DMS79 treated with DMSO at 0.1 percent for 48 hours (cell line): ENCODE measurements at regions not wholly inside any gene's neighbourhood (a gene's known extent, or its start where the extent isn't known, plus 50 kb on each side); places are given as distances from the start of the nearest gene placed in this dataset.

Experiments
- DNase-seq: peaks from one replicate; lab custom pipeline; 2025; lab: John Stamatoyannopoulos, UW

- no peak for DNase-seq
These were observed 128.3 kb downstream of the AACS start for GRCh38 chr12:125193376-125194152.

GRCh38 chr12:125194163-125194773 is 129.0 kb downstream of the AACS start:
- DNase-seq: no peak

DNA sequence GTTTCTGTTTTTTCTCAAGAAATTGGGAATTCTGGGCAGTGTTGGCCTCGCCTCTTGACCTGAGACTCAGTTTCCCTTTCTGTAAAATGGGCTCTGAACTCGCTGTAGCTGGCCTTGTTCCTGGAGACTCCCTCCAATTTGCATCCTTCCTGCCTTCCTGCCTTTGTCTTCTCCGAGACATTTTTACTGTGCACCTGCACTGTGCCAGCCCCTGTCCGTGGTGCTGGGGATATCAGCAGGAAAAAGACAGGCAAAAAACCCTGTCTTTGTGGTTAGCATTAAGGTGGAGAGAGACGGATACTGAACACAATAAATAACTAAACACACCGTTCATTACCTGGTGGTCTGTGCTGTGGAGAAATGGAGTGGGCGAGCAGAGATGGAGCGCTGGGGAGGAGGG is 129.8 kb downstream of the AACS start:
- no peak for DNase-seq

DNA sequence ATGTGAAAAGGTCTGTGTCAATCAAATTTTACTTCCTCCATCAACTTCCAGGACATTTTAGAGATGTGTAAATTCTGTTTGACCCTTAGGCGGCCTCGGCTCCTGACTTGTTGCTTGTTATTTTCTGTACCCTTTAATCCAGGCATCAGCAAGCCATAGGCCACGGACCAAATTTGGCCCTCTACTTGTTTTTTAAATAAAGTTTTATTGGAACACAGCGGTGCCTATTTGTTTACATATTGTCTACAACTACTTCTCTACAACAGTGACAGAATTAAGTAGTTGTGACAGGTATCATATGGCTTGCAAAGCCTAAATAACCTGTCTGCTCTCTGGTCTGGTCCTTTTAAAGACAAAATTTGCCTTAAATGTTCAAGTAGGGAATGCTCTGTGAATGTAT is 132.1 kb downstream of the AACS start:
- no peak for DNase-seq

DNA sequence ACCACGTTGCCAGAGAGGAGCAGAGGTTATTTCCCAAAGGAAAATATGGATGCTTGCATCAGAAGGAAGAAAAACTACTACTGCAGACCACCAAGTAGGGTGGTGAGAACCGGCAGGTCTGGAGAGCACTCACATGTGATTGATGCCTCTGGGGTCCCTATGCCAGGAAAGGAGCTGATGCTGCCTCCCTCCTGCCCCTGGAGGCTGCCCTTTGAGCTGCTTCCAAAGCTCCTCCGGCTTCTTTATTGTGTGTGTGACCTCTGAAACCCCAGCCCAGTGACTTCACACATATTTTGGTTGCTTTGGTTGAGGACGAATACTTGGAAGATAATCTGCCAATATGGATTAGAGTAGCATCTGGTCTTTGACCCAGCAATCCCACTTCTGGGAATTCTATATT is 133.4 kb downstream of the AACS start:
- DNase-seq: no peak

- no peak for DNase-seq
These were observed 135.9 kb downstream of the AACS start for GRCh38 chr12:125201090-125201489.

GRCh38 chr12:125201940-125202339 is 136.7 kb downstream of the AACS start:
- no peak for DNase-seq

- DNase-seq: no peak
These were observed 137.2 kb downstream of the AACS start for GRCh38 chr12:125202421-125202820.

GRCh38 chr12:125203145-125203765 is 138.0 kb downstream of the AACS start:
- no peak for DNase-seq

GRCh38 chr12:125205386-125205785 is 140.2 kb downstream of the AACS start:
- DNase-seq: no peak

DNA sequence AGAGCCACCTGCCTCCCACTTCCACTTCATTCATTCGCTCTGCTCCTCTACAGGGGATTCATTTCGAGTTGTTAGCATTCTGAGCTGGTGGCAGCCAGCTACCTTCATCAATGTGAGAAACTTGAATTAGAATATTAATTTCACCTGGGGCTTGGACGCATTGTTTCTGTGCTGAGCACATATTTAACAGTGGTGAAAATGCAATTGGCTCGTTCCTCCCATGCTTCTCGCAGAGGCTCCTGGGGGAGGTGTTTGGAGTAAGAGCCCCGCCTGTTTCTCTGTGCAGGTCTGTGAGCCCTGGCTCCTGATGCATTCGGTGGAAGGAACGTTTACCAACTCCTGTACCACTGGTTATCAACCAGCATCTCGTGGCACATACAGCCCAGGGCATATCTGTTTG is 141.5 kb downstream of the AACS start:
- DNase-seq: no peak

- no peak for DNase-seq
These were observed 143.1 kb downstream of the AACS start for GRCh38 chr12:125208334-125208733.

DNA sequence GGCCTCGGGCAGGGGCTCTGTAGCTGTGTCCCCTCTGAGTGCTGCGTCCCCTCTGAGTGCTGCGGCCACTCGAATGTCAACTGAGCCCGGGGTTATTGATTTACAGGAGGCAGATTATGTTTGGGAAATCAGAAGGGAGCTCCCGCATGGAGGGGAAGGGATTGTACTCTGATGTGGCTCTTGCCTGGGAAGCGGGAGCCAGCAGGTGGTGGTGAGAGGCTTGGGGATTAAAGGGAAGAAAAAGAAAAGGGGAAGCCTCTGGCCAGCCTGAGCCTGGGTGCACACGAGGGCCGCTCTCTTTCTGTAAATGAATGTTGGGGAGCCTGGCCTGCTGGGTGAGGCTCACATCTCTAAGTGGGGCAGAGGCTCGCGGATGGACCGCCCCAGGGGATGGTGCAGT is 143.7 kb downstream of the AACS start:
- DNase-seq: no peak

DNA sequence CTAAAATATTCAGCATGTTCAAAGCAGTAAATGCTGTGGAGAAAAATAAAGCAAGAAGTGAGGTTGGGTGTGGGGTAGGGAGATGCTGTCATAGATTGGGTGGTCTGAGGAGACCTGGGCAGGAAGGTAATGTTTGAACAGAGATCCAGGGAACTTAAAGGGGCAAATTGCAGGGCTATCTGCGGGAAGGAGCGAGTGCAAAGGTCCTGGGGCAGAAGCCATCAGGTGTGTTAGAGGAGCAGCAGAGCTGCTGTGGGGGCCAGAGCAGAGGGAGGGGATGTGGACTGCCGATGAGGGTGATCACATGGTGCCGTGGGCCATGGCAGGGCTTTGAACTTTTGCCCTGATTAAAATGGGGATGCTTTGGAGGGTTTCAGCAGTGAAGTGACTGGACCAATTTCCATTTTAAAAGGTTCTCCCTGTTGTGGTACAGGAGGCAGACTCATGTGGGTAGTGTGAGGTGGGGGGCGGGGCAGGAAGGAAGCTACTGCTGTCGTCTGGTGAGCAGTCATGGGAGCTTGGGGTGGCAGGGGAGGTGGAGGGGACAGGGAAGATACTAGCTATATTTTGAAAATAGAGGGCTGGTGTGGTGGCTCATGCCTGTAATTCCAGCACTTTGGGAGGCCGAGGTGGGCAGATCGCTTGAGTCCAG is 145.0 kb downstream of the AACS start:
- no peak for DNase-seq

DNA sequence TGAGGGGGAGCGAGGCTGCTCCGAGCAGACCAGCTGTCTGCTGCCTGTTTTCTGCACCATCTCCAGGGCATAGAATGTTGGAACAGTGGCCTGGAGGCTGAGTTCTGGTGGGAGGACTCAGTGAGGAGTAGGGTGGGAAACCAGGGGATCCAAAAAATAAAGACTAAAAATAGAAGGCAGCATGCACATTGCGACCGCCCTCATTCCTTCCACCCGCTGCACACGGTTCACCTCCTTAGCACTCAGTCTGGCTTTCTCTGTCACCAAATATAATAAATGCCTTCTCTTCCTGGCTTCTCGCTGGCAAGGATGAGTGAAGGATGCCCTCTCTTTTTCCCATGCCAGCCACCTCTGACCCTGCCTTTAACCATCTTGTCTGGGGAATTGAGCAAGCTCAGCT is 146.2 kb downstream of the AACS start:
- no peak for DNase-seq

- no peak for DNase-seq
These were observed 149.1 kb downstream of the AACS start for GRCh38 chr12:125214289-125214688.

DNA sequence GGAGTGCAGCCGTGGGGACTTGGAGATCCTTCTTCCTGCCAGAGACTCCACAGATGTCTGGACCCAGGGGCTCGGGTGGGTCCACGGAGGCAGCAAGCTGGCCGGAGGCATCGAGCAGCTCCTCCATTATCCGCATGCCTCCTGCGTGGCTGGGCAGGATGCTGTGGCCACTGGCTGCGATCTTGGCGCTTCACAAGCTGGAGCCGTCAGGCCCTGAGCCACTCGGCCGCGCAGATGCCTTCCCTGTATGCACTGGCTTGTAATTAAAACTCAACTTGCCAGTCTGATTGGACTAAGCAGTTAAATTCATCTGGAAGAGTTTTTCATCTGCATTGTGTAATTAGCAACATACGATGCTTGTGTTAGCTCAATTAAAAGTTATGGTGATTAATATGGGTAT is 151.5 kb downstream of the AACS start:
- DNase-seq: no peak

DNA sequence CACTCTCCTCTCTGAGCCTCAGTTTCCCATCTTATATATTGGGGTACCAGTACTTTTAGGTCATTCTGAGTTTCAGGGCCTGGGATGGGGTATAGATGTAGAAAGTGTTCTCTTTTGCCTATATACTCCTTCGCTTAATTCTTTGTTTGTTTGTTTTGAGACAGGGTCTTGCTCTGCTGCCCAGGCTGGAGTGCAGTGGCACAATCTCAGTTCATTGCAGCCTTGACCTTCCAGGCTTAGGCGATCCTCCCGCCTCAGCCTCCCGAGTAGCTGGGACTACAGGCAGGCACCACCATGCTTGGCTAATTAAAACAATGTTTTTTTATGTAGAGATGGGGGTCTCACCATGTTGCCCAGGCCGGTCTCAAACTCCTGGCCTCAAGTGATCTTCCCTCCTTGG is 152.1 kb downstream of the AACS start:
- no peak for DNase-seq

- no peak for DNase-seq
These were observed 153.7 kb downstream of the AACS start for GRCh38 chr12:125218952-125219351.

- DNase-seq: peak; percentile 78
These were observed 155.4 kb downstream of the AACS start for GRCh38 chr12:125220404-125221273.

DNA sequence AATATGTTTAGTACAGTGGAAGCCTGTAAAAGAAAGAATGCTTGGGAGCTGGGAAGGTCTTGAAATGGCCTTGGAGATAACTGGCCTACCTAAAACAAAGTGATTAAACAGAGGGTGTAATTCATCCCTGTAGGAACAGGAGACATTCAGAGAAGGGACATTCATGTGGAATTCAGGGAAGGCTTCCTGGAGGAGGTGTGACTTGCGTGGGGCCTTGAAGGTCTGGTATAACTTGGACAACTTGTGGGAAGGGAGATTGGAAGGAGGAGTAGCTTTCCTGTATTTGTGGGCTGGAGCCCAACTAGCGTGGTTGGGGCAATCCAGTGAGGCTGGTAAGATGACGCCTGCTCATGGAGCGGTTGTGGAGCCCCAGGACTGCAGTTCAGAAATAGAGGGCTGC is 156.4 kb downstream of the AACS start:
- DNase-seq: no peak

- DNase-seq: no peak
These were observed 157.6 kb downstream of the AACS start for GRCh38 chr12:125222876-125223275.
